PC-3 (cell line): ENCODE measurements at regions not wholly inside any gene's neighbourhood (a gene's known extent, or its start where the extent isn't known, plus 50 kb on each side); places are given as distances from the start of the nearest gene placed in this dataset.

Experiments
- EZH2 ChIP-seq: fragments of 300-600 bp; sonication (generic); IDR thresholded peaks from one replicate; pipeline ENCODE4 v1.6.1; 2017; ENCODE audit warnings: antibody characterized with exemption, mild to moderate bottlenecking, low read length; ENCODE audit not compliant: unreplicated experiment
- EZH2phosphoT487 ChIP-seq: fragments of 300-600 bp; sonication (generic); IDR thresholded peaks from 2 replicates; pipeline ENCODE4 v1.6.1; 2018; ENCODE audit warnings: mild to moderate bottlenecking, antibody characterized with exemption, low read length, borderline replicate concordance
- TF ChIP-seq, protein P1 (sequence below): fragments of 300-600 bp; sonication (generic); conservative IDR thresholded peaks from 2 replicates; pipeline ENCODE4 v1.5.1; 2017; ENCODE audit warnings: antibody characterized with exemption, low read depth, mild to moderate bottlenecking, low read length

DNA sequence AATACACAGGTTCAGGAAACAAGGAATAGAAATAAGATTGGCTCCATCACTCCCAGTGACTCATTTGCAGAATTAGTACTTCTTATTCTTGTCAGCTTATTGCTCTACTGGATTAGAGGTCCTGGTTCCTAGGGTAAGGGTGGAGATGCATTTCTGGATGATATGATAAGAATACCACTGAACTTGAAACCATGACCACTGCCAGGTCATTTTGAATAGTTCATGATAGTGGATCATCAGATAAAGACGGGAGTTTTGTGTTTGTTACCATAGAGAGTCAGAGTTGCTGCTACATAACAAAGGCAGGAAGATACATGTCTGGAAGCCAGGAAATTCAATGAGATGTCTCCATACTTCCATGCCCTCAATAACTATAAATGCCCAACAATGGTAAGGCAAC, 109.2 kb upstream of the FAT1 start:
- TF ChIP-seq EZH2 (no peak), EZH2phosphoT487 (no peak)
- TF ChIP-seq, protein P1, sequence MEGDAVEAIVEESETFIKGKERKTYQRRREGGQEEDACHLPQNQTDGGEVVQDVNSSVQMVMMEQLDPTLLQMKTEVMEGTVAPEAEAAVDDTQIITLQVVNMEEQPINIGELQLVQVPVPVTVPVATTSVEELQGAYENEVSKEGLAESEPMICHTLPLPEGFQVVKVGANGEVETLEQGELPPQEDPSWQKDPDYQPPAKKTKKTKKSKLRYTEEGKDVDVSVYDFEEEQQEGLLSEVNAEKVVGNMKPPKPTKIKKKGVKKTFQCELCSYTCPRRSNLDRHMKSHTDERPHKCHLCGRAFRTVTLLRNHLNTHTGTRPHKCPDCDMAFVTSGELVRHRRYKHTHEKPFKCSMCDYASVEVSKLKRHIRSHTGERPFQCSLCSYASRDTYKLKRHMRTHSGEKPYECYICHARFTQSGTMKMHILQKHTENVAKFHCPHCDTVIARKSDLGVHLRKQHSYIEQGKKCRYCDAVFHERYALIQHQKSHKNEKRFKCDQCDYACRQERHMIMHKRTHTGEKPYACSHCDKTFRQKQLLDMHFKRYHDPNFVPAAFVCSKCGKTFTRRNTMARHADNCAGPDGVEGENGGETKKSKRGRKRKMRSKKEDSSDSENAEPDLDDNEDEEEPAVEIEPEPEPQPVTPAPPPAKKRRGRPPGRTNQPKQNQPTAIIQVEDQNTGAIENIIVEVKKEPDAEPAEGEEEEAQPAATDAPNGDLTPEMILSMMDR: no peak
